Heart left ventricle (tissue), 13 donors: ENCODE measurements at regions not wholly inside any gene's neighbourhood (a gene's known extent, or its start where the extent isn't known, plus 50 kb on each side); places are given as distances from the start of the nearest gene placed in this dataset.

Source experiments
- CTCF ChIP-seq, 12 donors: fragments of 200-600 bp; sonication (generic) in 4 of 12; IDR thresholded peaks; one replicate each; pipeline versions ENCODE4 v1.5.0 to v1.8.0; 2018 to 2022; ENCODE audit warnings: antibody characterized with exemption in 12 of 12, mild to moderate bottlenecking in 5 of 12
- POLR2A ChIP-seq, 2 donors: fragments of 450-650 bp; IDR thresholded peaks; one replicate each; pipeline ENCODE4 v1.6.1; 2017; ENCODE audit warnings: antibody characterized with exemption in 2 of 2, mild to moderate bottlenecking in 2 of 2, moderate library complexity in 2 of 2
- donor health status: ischemic (EF 13 %, LVEDD 7.1; RV severe dilation, severe dysfunction).
- donor health status: DM: no; HTN: yes; CAD: no.
- donor health status: DM: no; HTN: no; CAD: no.
- donor health status: ischemic (EF 25% LVEDD 6.9; RV normal size, moderate dysfunction).
- donor health status: ischemic (EF 25% LVEDD 5.7; RV mildly dilated, moderate dysfunction).
- donor health status: ischemic (EF 35%, LVEDD 5.7; RV mildly dilated, moderate dysfunction).
- donor health status: nonischemic (EF 11% LVEDD 7.7; RV severe dilation, severe dysfunction).
- donor health status: DM: yes; HTN: yes; CAD: no.
- donor health status: PGD.
- donor health status: ischemic (EF 29% LVEDD 5.4; RV normal size, mild dysfunction).
- donor health status: nonischemic (EF 23%, LVEDD 6.1; RV moderate dilation, normal function).

GRCh38 chr13:29905845-29906244 lies 55.4 kb upstream of the UBL3 start:
- TF ChIP-seq CTCF (IDR thresholded peaks at IDR 0.05) (no peak), POLR2A (IDR thresholded peaks at IDR 0.05) (no peak)
